HS-5 (cell line): ENCODE measurements at regions not wholly inside any gene's neighbourhood (a gene's known extent, or its start where the extent isn't known, plus 50 kb on each side); places are given as distances from the start of the nearest gene placed in this dataset.
A peak's percentile ranks its signal among the peaks of the same experiment; 100 is the strongest.
"Not testable (repeated sequence)": the region's sequence is repeated elsewhere in the genome, so short reads cannot be mapped to it uniquely, and the experiment has no call there.

Experiments used
- DNase-seq: peaks from one replicate; pipeline ENCODE4 v3.0.0-alpha.2; 2012; ENCODE audit warnings: low read depth

DNA sequence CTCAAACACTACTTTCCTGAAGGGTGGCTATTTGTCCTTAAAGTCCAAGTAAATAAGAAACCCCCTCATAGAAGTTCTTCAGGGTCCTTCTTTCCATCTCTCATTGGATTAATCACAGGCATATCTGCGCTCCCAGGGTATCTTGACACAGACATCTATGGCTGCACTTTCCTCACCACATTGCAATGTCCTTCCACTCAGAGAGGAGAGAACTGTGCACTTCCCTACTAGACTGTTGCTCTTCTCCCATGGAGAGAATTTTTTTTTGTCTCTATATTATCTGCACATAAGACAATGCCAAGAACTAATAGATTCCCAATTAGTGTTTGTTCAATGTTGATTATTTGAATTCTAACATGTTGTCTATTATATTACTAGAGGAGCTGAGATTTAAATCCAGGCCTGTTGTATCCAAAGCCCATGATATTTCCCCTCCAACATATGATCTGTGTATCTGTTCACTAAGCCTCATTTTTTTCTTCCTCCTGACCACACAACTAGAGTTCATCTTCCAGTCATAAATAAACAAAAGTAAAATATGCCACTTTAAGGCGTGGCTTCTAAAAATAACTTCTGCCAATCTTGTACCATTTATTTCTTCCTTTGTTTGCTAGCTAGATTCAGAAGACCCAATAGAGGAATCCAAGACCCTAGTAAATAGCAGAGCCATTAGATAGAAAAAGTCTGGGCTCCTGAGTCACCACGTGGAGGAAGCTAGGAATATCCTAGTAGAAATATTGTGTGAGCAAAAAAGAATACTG is 61.5 kb upstream of the FAM241A start:
- DNase-seq: peak; percentile 10

DNA sequence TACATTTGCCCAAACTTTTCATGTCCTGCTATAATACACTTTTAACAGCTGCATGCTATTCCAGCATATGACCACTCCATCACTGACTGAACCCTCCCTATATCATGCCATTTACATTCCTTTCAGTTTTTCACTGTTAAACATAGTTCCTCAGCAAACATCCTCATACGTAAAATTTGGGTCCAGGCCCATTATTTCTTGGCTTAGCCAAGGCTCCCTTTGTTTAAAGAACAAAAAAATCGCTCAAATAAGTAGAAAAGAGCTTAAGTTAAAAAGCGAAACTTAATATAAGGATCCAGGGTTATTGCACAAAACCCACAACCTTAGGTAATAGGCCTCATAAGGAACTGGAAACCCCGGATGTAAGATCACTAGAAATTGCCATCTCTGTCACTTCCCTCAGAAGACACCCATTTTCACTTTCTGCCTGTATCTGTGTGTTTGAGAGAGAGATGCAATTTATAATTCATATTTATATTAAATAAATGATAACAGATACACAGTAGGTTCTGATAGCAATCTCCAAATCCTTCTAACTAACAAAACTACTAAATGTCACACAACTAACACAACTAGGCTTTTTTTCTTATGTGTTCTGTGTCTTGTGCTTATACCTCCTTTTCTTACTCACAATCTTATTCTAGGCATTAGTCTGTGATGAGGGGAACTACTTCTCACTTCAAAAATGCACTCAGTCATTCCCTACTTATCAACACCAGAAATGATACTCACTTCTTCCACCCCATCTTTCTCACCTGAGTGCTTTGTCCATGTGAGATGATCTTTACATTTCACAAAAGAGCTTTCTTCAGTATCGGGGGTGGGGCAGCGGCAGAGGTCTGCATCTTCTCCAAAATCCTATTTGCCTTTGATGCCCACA is 59.9 kb upstream of the FAM241A start:
- no peak for DNase-seq

DNA sequence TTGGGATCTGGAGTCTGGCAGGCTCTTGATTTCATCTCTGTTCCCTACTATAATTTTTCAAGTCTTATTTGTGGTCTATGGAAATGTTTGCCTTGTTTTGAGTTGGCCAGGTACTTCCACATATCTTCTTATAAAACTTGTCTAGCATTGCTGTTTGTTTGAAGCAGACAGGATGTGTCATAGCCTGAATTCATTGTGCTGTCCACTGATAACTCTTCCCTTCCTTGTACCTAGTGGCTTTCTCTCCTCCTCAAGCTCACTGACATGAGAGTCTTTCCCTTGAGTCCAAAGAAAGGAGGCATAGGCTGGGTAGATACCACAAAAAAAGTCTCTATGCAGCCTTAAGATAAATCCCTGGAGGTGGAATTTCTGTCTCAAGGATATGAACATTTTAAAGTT is 59.2 kb upstream of the FAM241A start:
- no peak for DNase-seq

DNA sequence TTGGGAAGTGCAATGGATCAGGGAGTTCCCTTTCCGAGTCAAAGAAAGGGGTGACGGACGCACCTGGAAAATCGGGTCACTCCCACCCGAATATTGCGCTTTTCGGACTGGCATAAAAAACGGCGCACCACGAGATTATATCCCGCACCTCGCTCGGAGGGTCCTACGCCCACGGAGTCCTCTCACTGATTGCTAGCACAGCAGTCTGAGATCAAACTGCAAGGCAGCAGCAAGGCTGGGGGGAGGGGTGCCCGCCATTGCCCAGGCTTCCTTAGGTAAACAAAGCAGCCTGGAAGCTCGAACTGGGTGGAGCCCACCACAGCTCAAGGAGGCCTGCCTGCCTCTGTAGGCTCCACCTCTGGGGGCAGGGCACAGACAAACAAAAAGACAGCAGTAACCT is 58.6 kb upstream of the FAM241A start:
- DNase-seq: not testable (repeated sequence)

DNA sequence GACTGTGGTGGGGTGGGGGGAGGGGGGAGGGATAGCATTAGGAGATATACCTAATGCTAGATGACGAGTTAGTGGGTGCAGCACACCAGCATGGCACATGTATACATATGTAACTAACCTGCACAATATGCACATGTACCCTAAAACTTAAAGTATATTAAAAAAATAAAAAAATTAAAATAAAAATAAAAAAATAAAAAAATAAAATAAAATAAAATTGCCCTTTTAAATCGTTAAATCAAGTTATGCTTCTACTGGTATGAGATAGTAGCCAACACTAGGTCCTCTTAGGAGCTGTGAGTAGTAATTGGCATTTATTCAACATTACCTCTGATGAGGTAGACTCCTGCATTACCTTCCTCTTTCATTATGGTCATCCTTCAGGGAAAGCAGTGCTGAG is 52.9 kb upstream of the FAM241A start:
- not testable (repeated sequence) for DNase-seq

DNA sequence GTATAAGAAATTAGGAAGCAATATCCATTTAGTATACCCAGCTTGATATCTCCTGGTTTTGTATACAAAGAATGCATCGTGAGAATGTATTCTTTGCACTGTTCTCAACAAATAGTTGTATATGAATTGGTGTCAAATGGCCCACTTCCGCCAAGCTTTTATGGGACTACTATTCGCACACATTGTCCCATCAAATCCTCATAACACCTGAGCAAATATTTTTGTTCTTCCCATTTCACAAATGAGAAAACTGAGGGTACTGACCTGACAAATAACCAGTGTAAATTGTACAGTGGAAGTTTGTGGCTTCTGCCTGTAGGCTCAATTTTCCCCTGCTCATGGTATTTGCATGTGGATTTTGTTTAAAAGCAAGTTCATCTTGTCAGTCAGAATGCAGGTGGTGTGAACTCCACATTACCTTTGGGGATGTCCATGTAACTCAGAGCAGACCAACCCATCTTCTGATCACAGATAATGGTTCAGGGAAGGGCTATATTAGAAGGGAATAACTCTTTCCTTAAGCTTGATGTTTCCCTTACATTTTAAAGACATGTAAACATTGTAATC is 51.5 kb upstream of the FAM241A start:
- DNase-seq: no peak

DNA sequence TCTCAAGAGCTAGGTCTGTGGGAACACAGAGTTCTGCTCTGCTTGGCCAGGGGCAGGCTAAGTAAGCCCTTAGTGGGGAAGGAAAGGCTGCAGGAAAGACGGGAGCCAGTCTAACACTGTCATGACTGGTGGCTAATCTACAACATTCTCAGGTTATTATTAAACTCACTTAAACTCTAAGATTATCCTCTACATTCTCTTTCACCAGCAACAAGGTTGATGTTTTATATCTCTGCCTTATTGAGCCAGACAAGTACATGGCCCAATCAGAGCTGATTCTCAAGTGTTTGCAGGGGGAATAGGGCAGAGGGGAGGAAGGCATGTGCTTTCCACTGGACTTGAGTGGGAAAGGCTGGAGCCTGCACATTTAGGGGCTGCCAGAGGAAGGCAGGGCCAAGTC is 50.9 kb upstream of the FAM241A start:
- no peak for DNase-seq
